BJ (cell line): ENCODE measurements at regions not wholly inside any gene's neighbourhood (a gene's known extent, or its start where the extent isn't known, plus 50 kb on each side); places are given as distances from the start of the nearest gene placed in this dataset.
"Not testable (repeated sequence)": the region's sequence is repeated elsewhere in the genome, so short reads cannot be mapped to it uniquely, and the experiment has no call there.

Experiments
- CTCF ChIA-PET: fragments of 350-600 bp; formaldehyde crosslinking; extraction: SDS; loops from one replicate; lab custom pipeline; 2021; ENCODE audit warnings: antibody characterized with exemption, inconsistent platforms; lab: Yijun Ruan, JAX
- POLR2A ChIA-PET: fragments of 300-600 bp; sonication (Branson Sonifier 250); formaldehyde crosslinking; extraction: SDS; loops from one replicate; lab custom pipeline; 2021; ENCODE audit warnings: antibody characterized with exemption; lab: Charles Lee
- DNase-seq: peaks from one replicate; pipeline ENCODE4 v3.0.0-alpha.2; 2011; ENCODE audit warnings: low read depth
- H3K27me3 ChIP-seq: 2 replicates; pipeline ENCODE4 v1.6.0; 2011; ENCODE audit warnings: low read length; ENCODE audit not compliant: control insufficient read depth, insufficient read depth
- H3K36me3 ChIP-seq: 2 replicates; pipeline ENCODE4 v1.5.1; 2011; ENCODE audit warnings: low read length; ENCODE audit not compliant: control insufficient read depth, insufficient read depth
- H3K4me3 ChIP-seq: 2 replicates; pipeline ENCODE4 v1.5.1; 2011; ENCODE audit warnings: low read depth, mild to moderate bottlenecking, control low read depth, low read length
- CTCF ChIP-seq: IDR thresholded peaks from 2 replicates; pipeline ENCODE4 v1.5.1; 2011; ENCODE audit warnings: low read depth, mild to moderate bottlenecking, control low read depth, inconsistent platforms, low read length, moderate library complexity; ENCODE audit not compliant: insufficient read depth

- ChIA-PET POLR2A (no interaction called here), CTCF (interaction anchor here (0.8 to 1.0 kb wide), 3 partner anchors 9 to 356 kb away, joined by 3 read pairs; no protein-coding TSS in a partner anchor)
- H3K27me3 ChIP-seq, result peaks cover 2% of the 10 kb centered on the region
- no peak overlapping the region for H3K4me3 ChIP-seq
- no peaks in the 10 kb centered on the region for H3K36me3 ChIP-seq
- DNase-seq, result no peak
- TF ChIP-seq CTCF, result 0 out of 2 replicates have a peak, but pooled peaks have one; percentile 13
These were observed 99.1 kb upstream of the SMAD3 start for GRCh38 chr15:66966256-66966655.

GRCh38 chr15:66968806-66969596 lies 96.4 kb upstream of the SMAD3 start:
- Histone ChIP-seq H3K4me3 (no peak overlapping the region), H3K36me3 (no peaks in the 10 kb centered on the region), H3K27me3 (peaks cover 3% of the 10 kb centered on the region)
- TF ChIP-seq CTCF, result no peak
- DNase-seq, result no peak
- POLR2A ChIA-PET, result no interaction called here
- CTCF ChIA-PET, result no interaction called here

- CTCF ChIA-PET, result interaction anchor here (1.5 to 1.6 kb wide), 2 partner anchors 9 to 25 kb away, joined by 3 to 5 read pairs; no protein-coding TSS in a partner anchor
- H3K36me3 ChIP-seq, POLR2A ChIA-PET, DNase-seq, H3K4me3 ChIP-seq: not testable (repeated sequence)
- peaks cover 16% of the 10 kb centered on the region for H3K27me3 ChIP-seq
These were observed 91.3 kb upstream of the SMAD3 start for GRCh38 chr15:66974131-66974530.

- CTCF ChIA-PET, result interaction anchor here (0.6 to 0.9 kb wide), 2 partner anchors 13 to 508 kb away, joined by 3 read pairs; no protein-coding TSS in a partner anchor
These were observed 89.2 kb upstream of the SMAD3 start for GRCh38 chr15:66976106-66976640.

GRCh38 chr15:66980326-66980725 lies 85.1 kb upstream of the SMAD3 start:
- H3K36me3 ChIP-seq, H3K4me3 ChIP-seq, CTCF ChIA-PET, DNase-seq, POLR2A ChIA-PET: not testable (repeated sequence)
- peaks cover 23% of the 10 kb centered on the region for H3K27me3 ChIP-seq

More at GRCh38 chr15:66976106-66976640, 89.2 kb upstream of the SMAD3 start:
- H3K4me3 ChIP-seq, POLR2A ChIA-PET, DNase-seq, H3K36me3 ChIP-seq: not testable (repeated sequence)
- peaks cover 16% of the 10 kb centered on the region for H3K27me3 ChIP-seq

GRCh38 chr15:66981771-66982170 lies 83.6 kb upstream of the SMAD3 start:
- TF ChIP-seq CTCF, result no peak
- no peak for DNase-seq
- ChIA-PET CTCF (no interaction called here), POLR2A (no interaction called here)
- no peak overlapping the region for H3K4me3 ChIP-seq
- no peaks in the 10 kb centered on the region for H3K36me3 ChIP-seq
- H3K27me3 ChIP-seq, result peaks cover 32% of the 10 kb centered on the region
